ENCODE measurements at regions not wholly inside any gene's neighbourhood (a gene's known extent, or its start where the extent isn't known, plus 50 kb on each side); places are given as distances from the start of the nearest gene placed in this dataset.

DNA sequence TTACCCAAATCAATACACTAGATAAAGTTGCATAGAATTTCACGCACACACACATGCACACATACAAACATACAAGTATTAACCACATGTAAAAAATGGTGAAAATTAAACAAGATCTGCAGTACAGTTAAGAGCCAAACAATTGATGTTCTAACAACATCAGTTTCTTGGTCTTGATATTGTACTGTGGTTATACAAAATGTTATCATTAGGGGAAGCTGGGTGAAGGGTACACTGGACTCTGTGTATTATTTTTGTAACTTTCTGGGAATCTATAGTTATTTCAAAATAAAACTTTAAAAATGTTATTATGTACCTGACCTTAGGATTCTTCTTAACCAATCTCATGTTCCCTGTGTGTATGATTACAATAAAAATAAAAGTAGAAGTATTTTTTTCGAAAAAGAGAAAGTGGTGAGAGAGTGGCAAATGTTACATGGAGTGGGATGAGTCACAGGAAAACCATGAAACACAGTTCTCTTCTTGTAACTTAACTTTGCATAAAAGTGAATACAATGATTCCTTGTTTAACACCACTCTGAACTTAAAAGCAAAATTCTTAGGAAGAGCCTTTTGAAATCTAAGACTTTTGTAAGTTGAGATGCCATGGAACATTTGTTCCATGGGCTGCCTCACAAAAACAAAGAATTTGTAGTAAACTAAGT, 101.6 kb upstream of the RUNX1 start:
- TF ChIP-seq MYC (IDR thresholded peaks at IDR 0.05; ENCODE audit: low read depth, low read length): no peak
- TF ChIP-seq, protein P1, sequence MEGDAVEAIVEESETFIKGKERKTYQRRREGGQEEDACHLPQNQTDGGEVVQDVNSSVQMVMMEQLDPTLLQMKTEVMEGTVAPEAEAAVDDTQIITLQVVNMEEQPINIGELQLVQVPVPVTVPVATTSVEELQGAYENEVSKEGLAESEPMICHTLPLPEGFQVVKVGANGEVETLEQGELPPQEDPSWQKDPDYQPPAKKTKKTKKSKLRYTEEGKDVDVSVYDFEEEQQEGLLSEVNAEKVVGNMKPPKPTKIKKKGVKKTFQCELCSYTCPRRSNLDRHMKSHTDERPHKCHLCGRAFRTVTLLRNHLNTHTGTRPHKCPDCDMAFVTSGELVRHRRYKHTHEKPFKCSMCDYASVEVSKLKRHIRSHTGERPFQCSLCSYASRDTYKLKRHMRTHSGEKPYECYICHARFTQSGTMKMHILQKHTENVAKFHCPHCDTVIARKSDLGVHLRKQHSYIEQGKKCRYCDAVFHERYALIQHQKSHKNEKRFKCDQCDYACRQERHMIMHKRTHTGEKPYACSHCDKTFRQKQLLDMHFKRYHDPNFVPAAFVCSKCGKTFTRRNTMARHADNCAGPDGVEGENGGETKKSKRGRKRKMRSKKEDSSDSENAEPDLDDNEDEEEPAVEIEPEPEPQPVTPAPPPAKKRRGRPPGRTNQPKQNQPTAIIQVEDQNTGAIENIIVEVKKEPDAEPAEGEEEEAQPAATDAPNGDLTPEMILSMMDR (IDR thresholded peaks at IDR 0.05; ENCODE audit: low read depth, low read length): no peak
